CD4-positive, alpha-beta T cell (primary cell): ENCODE measurements at regions not wholly inside any gene's neighbourhood (a gene's known extent, or its start where the extent isn't known, plus 50 kb on each side); places are given as distances from the start of the nearest gene placed in this dataset.

Experiments
- ATAC-seq: fragments of 200-7000 bp; cut with Tn5 transposase; one replicate; pipeline ENCODE4 v1.10.0; 2022; ENCODE audit warnings: mild to moderate bottlenecking; ENCODE audit not compliant: poor library complexity
- CTCF ChIA-PET: fragments of 350-600 bp; sonication (Branson Sonifier 250); formaldehyde crosslinking; loops from one replicate; lab custom pipeline; 2021; ENCODE audit warnings: antibody characterized with exemption, inconsistent platforms; lab: Charles Lee
- POLR2A ChIA-PET: fragments of 350-600 bp; sonication (Branson Sonifier 250); formaldehyde crosslinking; loops from one replicate; lab custom pipeline; 2021; ENCODE audit warnings: antibody characterized with exemption, inconsistent platforms; lab: Charles Lee
- DNase-seq, 14 experiments: peaks; one replicate each; pipeline ENCODE4 v3.0.0-alpha.2; 2013 to 2020; ENCODE audit warnings: mixed read lengths in 2 of 14
- H3K27ac ChIP-seq, 2 donors: one replicate each; pipeline versions ENCODE4 v1.5.1 to v1.7.0; 2013; ENCODE audit warnings: low read length in 2 of 2, low read depth in 1 of 2, mild to moderate bottlenecking in 1 of 2
- H3K27me3 ChIP-seq, 2 experiments: 1 replicate in 1 of 2; 2 replicates in 1 of 2; pipeline versions ENCODE4 v1.6.1 to v1.7.0; 2013; ENCODE audit warnings: low read length in 2 of 2, control low read depth in 1 of 2, mild to moderate bottlenecking in 1 of 2, moderate library complexity in 1 of 2; ENCODE audit not compliant: insufficient read depth in 2 of 2, control insufficient read depth in 1 of 2
- H3K36me3 ChIP-seq: one replicate; pipeline ENCODE4 v1.6.1; 2013; ENCODE audit warnings: low read length, control low read depth; ENCODE audit not compliant: insufficient read depth
- H3K4me1 ChIP-seq: one replicate; pipeline ENCODE4 v1.6.1; 2013; ENCODE audit warnings: low read length, control low read depth; ENCODE audit not compliant: insufficient read depth
- H3K4me3 ChIP-seq: one replicate; pipeline ENCODE4 v1.5.1; 2013; ENCODE audit warnings: mild to moderate bottlenecking, low read length, moderate library complexity
- H3K9me3 ChIP-seq, 2 experiments: 1 replicate in 1 of 2; 2 replicates in 1 of 2; pipeline versions ENCODE4 v1.6.1 to v1.7.0; 2013; ENCODE audit warnings: low read length in 2 of 2, mild to moderate bottlenecking in 2 of 2, control low read depth in 1 of 2, moderate library complexity in 1 of 2; ENCODE audit not compliant: control insufficient read depth in 1 of 2, insufficient read depth in 1 of 2
- H3K27ac Mint-ChIP-seq: one replicate; pipeline ENCODE4 v1.8.0; 2020; ENCODE audit warnings: mixed read lengths
- H3K27me3 Mint-ChIP-seq: one replicate; pipeline ENCODE4 v1.8.0; 2021; ENCODE audit warnings: mixed read lengths
- H3K36me3 Mint-ChIP-seq: one replicate; pipeline ENCODE4 v1.8.0; 2021; ENCODE audit warnings: low read depth, mixed read lengths
- H3K4me1 Mint-ChIP-seq: one replicate; pipeline ENCODE4 v1.8.0; 2021; ENCODE audit warnings: low read depth, mixed read lengths
- H3K4me3 Mint-ChIP-seq: one replicate; pipeline ENCODE4 v1.8.0; 2020; ENCODE audit warnings: mild to moderate bottlenecking, mixed read lengths
- H3K9me3 Mint-ChIP-seq: one replicate; pipeline ENCODE4 v1.8.0; 2020; ENCODE audit warnings: mixed read lengths
- CTCF ChIP-seq: fragments of 200-600 bp; IDR thresholded peaks from one replicate; pipeline ENCODE4 v1.8.0; 2022; ENCODE audit warnings: antibody characterized with exemption, mild to moderate bottlenecking
- intact Hi-C, 2 experiments: fragments of 100-400 bp; cut with DNase I in 1 of 2; cut with micrococcal nuclease in 1 of 2; formaldehyde crosslinking; loops; one replicate each; pipeline versions ENCODE4 v1.15.1 to v1.9.0; 2023 to 2025; cut with DNase I, micrococcal nuclease

GRCh38 chr2:64400105-64400728 lies 53.7 kb upstream of the LGALSL start:
- no peaks in the 10 kb centered on the region for H3K27me3 ChIP-seq
- H3K4me1 ChIP-seq: no peaks in the 10 kb centered on the region
- H3K4me3 ChIP-seq: no peak overlapping the region
- H3K36me3 ChIP-seq: no peaks in the 10 kb centered on the region
- Mint-ChIP-seq H3K4me3 (no peak overlapping the region), H3K4me1 (no peaks in the 10 kb centered on the region), H3K27me3 (peaks cover 5% of the 10 kb centered on the region), H3K36me3 (no peaks in the 10 kb centered on the region), H3K9me3 (peaks cover 2% of the 10 kb centered on the region), H3K27ac (no peak overlapping the region)
- no peak for TF ChIP-seq CTCF
- no peak overlapping the region for H3K27ac ChIP-seq
- intact Hi-C loops: no loop called here
- DNase-seq (no peak), ATAC-seq (no peak)
- ChIA-PET POLR2A (no interaction called here), CTCF (no interaction called here)
- H3K9me3 ChIP-seq: no peaks in the 10 kb centered on the region

DNA sequence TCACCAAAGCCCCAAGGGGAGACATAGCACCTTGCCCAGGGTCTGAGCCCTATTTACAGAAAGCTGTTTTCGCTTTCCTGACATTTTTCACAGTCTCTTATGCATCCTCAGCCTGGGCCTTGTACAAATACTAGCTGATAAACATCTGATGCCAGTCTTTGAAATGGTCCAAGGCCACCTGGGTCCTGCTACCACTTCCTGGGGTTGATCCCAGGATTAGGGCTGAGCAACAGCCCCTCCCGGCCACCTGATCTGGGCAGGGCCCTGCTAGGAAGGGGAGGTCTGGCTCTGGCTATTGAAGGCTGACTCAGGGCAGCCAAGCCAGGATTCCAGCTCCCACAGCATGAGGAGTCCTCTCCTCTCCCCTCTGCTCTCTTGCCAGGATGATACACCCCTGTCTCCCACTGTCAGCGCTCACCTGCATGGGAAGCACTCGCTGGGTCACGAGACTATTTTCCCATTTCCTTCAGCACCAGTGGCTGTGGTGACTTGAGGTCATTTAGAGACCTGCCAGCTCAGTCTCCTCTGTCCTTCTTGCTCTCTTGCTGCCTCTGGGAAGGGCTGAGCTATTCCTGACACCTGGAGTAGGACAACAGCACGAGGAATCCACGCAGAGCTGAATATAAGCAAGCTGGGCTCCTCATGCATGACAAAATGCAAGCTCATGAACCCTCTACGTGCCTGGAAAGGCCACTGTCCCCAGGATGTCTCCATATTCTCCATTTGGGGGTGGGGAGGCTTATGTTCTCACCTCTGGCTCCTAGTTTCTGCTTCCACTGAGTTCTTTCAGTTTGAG lies 53.0 kb upstream of the LGALSL start:
- Mint-ChIP-seq H3K4me3 (no peak overlapping the region), H3K27ac (no peak overlapping the region), H3K9me3 (peaks cover 2% of the 10 kb centered on the region), H3K36me3 (no peaks in the 10 kb centered on the region), H3K27me3 (peaks cover 5% of the 10 kb centered on the region), H3K4me1 (no peaks in the 10 kb centered on the region)
- CTCF ChIA-PET: no interaction called here
- H3K4me1 ChIP-seq: no peaks in the 10 kb centered on the region
- POLR2A ChIA-PET: no interaction called here
- DNase-seq: no peak
- H3K36me3 ChIP-seq: no peaks in the 10 kb centered on the region
- H3K27me3 ChIP-seq: no peaks in the 10 kb centered on the region
- no peak overlapping the region for H3K4me3 ChIP-seq
- H3K27ac ChIP-seq: no peak overlapping the region
- TF ChIP-seq CTCF: no peak
- ATAC-seq: no peak
- H3K9me3 ChIP-seq: no peaks in the 10 kb centered on the region
- intact Hi-C loops: no loop called here

DNA sequence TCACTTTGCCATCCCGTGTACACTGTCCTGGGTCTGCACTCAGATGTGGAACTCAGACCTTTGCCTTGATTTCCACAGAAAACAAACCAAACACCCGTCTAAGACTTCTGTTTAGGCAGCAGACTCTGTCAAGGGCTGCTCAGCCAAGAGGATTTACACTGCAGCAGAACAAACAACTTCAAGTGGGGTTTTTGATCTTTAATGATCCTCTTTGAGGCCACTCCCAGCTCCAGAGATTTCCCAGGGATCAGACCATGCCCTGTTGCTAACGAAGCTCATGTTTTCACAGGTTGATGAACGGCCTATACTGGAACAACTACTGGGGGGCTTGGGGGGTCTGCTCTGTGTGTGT lies 52.5 kb upstream of the LGALSL start:
- intact Hi-C loops: no loop called here
- Histone ChIP-seq H3K9me3 (no peaks in the 10 kb centered on the region), H3K4me3 (no peak overlapping the region), H3K27ac (no peak overlapping the region), H3K4me1 (no peaks in the 10 kb centered on the region), H3K27me3 (no peaks in the 10 kb centered on the region), H3K36me3 (no peaks in the 10 kb centered on the region)
- ChIA-PET POLR2A (no interaction called here), CTCF (no interaction called here)
- Mint-ChIP-seq H3K9me3 (peaks cover 2% of the 10 kb centered on the region), H3K4me3 (no peak overlapping the region), H3K4me1 (no peaks in the 10 kb centered on the region), H3K36me3 (no peaks in the 10 kb centered on the region), H3K27me3 (peaks cover 5% of the 10 kb centered on the region), H3K27ac (no peak overlapping the region)
- no peak for TF ChIP-seq CTCF
- DNase-seq (no peak), ATAC-seq (no peak)
